GM12874 (cell line): ENCODE measurements at regions not wholly inside any gene's neighbourhood (a gene's known extent, or its start where the extent isn't known, plus 50 kb on each side); places are given as distances from the start of the nearest gene placed in this dataset.

ENCODE experiments used
- TF ChIP-seq, protein P1 (sequence below): IDR thresholded peaks from 2 replicates; pipeline ENCODE4 v1.5.1; 2011; ENCODE audit warnings: low read depth, mild to moderate bottlenecking, control low read depth, low read length, moderate library complexity; ENCODE audit not compliant: insufficient read depth

DNA sequence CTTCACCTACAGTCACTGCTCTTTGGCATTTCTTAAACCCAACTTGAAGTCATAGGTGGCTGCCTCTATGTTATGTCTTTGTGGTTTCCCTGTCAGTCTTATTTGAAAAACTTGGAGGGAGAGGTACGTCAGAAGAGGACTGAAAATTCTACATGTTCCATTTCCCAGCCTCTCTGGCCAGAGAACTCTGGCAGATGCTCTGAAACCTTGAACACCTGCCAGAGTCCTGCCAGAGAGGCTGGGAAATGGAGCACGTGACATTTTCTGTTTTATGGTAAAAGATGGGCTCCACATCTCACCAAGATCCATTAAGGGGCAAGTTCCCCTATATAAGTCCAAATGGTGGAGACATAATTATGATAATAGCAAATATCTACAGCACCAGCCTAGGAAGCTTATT is 99.5 kb downstream of the MAFB start:
- TF ChIP-seq, protein P1, sequence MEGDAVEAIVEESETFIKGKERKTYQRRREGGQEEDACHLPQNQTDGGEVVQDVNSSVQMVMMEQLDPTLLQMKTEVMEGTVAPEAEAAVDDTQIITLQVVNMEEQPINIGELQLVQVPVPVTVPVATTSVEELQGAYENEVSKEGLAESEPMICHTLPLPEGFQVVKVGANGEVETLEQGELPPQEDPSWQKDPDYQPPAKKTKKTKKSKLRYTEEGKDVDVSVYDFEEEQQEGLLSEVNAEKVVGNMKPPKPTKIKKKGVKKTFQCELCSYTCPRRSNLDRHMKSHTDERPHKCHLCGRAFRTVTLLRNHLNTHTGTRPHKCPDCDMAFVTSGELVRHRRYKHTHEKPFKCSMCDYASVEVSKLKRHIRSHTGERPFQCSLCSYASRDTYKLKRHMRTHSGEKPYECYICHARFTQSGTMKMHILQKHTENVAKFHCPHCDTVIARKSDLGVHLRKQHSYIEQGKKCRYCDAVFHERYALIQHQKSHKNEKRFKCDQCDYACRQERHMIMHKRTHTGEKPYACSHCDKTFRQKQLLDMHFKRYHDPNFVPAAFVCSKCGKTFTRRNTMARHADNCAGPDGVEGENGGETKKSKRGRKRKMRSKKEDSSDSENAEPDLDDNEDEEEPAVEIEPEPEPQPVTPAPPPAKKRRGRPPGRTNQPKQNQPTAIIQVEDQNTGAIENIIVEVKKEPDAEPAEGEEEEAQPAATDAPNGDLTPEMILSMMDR: no peak

DNA sequence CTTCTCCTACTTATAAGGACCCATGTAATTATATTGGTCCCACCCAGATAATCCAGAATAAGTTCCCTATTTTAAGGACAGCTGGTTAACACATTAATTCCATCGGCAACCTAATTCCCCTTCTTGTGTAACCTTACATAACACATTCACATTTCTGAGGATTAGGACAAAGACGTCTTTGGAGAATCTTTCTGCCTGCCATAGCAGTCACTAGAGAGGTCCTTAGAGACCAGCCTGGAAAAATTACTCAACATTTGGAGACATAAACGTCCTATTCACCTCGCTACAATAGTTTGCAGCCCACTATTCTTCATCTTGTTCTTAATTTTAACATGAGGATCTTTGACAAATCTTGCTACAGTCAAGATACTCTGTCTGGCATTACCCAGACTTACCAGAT is 100.1 kb downstream of the MAFB start:
- TF ChIP-seq, protein P1: no peak

DNA sequence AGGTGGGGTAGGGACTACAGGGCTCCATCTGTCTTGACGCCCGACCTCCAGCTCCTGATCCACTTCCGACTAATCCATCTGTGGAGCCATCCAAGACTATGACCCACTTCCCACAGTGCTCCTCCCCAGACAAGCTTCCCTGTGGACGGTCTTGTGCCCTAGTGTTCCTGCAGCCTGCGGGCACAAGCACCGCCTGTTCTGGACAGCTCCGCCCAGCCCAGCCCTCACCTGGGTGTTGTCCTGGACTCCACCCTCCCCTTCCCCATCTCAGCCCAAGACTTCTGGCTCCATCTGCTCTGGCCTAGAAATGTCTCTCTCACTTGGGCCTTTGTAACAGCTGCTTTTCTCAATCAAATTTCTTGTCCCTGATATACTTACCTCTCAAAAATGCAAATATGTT is 102.0 kb downstream of the MAFB start:
- TF ChIP-seq, protein P1: no peak

DNA sequence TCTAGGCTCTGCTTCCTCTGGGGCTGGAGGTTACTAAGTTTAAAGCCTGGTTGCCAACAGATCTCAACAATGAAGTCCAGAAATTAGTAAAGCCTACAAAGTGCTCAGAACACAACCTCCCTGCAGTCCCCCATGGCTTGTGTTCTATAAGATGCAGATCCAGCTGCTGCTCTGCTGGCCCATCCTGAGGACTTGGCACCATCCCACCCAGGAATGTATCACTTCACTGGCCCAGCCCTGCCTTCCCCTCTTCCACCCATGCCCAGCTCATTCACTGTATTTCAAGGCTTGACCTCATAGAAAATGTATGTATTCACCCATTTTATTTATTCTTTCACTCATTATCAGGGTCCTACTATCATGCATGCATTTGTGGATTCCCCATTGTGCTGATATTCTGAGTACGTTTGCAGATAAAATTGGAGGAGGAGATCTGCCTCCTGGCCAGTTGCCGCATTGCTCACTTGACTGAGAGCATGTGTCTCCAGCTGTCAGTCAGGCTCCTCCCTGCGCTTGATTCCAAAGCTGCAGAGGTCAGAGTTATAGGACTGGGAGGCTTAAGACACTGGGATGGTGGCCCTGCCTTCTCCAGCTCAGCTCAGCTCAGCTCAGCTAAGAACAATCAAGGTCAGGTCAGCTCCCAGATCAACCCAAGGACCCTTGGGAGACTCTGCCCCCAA is 104.8 kb downstream of the MAFB start:
- TF ChIP-seq, protein P1: no peak

DNA sequence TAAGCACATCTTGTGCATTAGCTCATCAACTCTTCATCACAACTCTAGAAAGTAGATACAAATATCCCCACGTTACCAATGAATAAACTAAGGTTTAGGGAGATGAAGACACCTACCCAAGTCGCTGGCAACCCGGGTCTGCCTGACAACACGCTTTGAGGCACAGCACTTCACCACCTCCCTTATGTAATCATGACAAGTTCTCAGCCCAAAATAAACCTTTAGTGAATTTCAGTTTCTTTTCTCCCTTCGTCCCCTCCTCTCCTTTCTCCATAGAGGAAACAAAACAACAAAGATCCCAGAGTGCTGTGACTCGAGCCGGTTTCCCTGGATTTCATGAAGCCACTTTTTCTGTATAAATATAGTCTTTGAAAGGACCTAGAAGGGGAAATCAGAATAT is 105.4 kb downstream of the MAFB start:
- TF ChIP-seq, protein P1: no peak

DNA sequence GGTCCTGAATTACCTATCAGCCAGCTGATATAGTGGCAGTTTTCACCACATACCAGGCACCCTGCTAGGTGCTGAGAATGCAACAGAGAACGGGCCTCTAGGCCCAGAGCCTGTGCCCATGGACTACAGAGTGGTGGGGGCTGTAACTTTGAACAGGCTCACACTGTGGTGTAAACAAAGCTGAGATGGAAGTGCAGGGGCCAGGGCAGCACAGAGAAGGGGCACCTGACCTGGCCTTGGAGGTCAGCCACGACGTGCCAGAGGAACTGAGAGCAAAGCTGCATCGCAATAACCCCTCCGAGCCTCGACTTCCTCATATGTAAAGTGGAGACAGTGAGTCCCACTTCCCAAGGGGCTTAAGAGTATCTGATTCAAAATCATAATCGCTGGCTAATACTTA is 105.8 kb downstream of the MAFB start:
- TF ChIP-seq, protein P1: no peak

DNA sequence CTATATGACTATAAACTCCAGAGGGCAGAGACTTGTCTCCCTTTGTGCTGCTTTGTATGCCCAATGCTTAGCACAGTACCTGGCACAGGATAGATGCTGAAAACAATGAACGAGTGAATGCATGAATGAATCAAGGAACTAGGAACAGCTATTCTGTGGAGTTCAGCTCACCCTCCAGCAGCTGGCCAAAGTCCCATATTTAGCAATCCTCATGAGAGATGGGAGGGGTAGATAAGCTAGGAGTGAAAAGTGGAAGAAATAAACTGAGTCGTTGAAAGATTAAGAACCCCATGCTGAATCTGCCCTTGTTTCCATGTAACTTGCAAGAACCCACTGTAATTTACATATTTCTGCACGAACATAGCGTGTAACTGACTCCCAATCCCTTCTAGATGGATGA is 106.5 kb downstream of the MAFB start:
- TF ChIP-seq, protein P1: no peak

DNA sequence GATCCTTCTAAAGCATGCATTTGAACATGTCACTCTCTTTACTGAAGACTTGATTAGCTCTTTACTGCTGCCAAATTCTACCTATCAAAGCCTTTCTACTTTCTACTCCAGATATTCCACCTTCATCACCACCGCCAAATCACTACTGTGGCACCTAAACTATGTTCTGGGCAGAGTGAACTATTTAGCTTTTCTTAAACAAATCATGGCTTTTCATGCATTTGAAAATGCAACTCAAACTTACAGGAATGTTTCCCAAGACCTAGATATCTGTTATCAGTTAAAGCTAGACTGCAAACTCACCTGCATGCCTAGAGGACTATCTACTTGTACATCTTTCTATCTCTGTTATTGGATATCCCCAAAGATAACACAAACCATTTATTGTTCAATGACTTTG is 109.3 kb downstream of the MAFB start:
- TF ChIP-seq, protein P1: no peak
